ENCODE measurements at regions not wholly inside any gene's neighbourhood (a gene's known extent, or its start where the extent isn't known, plus 50 kb on each side); places are given as distances from the start of the nearest gene placed in this dataset.

DNA sequence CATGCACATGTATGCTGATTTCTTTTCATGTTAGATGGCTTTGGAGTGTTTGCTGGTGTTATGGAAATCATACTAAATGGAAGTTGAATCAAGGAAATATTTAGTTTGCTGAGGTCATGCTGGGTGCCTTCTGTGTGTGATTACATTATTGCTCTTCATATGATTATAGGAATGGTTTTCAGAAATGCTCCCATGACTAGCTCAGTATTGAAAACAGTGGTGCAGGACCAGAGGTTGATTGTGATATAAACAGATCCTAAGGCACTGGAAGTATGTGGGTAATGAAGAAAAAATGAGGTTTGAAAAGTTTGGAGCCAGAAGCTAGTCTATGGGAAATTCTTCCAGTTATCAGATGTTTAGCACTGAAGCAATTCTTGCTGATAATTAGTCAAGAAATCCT, 693.1 kb downstream of the UTRN start:
- peaks cover 4% of the 10 kb centered on the region for H3K36me3 Mint-ChIP-seq (ENCODE audit: low read depth)
- TF ChIP-seq, protein P1, sequence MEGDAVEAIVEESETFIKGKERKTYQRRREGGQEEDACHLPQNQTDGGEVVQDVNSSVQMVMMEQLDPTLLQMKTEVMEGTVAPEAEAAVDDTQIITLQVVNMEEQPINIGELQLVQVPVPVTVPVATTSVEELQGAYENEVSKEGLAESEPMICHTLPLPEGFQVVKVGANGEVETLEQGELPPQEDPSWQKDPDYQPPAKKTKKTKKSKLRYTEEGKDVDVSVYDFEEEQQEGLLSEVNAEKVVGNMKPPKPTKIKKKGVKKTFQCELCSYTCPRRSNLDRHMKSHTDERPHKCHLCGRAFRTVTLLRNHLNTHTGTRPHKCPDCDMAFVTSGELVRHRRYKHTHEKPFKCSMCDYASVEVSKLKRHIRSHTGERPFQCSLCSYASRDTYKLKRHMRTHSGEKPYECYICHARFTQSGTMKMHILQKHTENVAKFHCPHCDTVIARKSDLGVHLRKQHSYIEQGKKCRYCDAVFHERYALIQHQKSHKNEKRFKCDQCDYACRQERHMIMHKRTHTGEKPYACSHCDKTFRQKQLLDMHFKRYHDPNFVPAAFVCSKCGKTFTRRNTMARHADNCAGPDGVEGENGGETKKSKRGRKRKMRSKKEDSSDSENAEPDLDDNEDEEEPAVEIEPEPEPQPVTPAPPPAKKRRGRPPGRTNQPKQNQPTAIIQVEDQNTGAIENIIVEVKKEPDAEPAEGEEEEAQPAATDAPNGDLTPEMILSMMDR (IDR thresholded peaks at IDR 0.05; ENCODE audit: unreplicated experiment in 3 of 3): no peak
- no peaks in the 10 kb centered on the region for H3K27me3 Mint-ChIP-seq (ENCODE audit: low read depth)
- H3K4me1 Mint-ChIP-seq: no peaks in the 10 kb centered on the region
- no peak overlapping the region for H3K4me3 Mint-ChIP-seq
- peaks cover 22% of the 10 kb centered on the region for H3K9me3 Mint-ChIP-seq
- no peak overlapping the region for H3K27ac Mint-ChIP-seq

GRCh38 chr6:144986271-144986670, 701.1 kb downstream of the UTRN start:
- H3K4me3 Mint-ChIP-seq: no peak overlapping the region
- H3K27ac Mint-ChIP-seq: no peak overlapping the region
- H3K4me1 Mint-ChIP-seq: no peaks in the 10 kb centered on the region
- TF ChIP-seq, protein P1 (IDR thresholded peaks at IDR 0.05; ENCODE audit: unreplicated experiment in 3 of 3): no peak
- peaks cover 3% of the 10 kb centered on the region for H3K36me3 Mint-ChIP-seq (ENCODE audit: low read depth)
- no peaks in the 10 kb centered on the region for H3K27me3 Mint-ChIP-seq (ENCODE audit: low read depth)
- peaks cover 15% of the 10 kb centered on the region for H3K9me3 Mint-ChIP-seq

- TF ChIP-seq, protein P1 (IDR thresholded peaks at IDR 0.05; ENCODE audit: unreplicated experiment in 3 of 3): no peak
- no peak overlapping the region for H3K27ac Mint-ChIP-seq
- H3K27me3 Mint-ChIP-seq (ENCODE audit: low read depth): no peaks in the 10 kb centered on the region
- peaks cover 10% of the 10 kb centered on the region for H3K9me3 Mint-ChIP-seq
- peaks cover 3% of the 10 kb centered on the region for H3K36me3 Mint-ChIP-seq (ENCODE audit: low read depth)
- peaks cover 5% of the 10 kb centered on the region for H3K4me1 Mint-ChIP-seq
- H3K4me3 Mint-ChIP-seq: no peak overlapping the region
These were observed 704.4 kb downstream of the UTRN start for GRCh38 chr6:144989319-144990107.

DNA sequence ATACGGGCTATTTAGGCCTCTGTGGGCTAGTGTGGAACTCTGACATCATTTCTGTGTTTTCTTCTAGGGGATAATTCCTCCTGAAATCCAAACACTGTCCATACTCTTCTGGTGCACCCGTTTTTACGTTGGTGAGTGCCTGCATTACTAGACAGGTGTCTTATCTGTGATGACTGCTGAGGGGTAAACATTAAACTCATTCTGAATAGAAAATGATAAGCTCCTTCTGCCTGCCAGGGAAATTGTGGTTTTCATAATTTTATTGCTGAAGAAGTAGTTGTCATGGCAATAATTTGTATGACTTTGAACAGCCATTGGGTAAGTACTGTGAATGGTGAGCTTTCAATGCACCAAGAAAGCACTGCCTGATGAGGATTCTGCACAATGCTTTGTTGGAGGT, 705.6 kb downstream of the UTRN start:
- H3K36me3 Mint-ChIP-seq (ENCODE audit: low read depth): no peaks in the 10 kb centered on the region
- H3K27me3 Mint-ChIP-seq (ENCODE audit: low read depth): no peaks in the 10 kb centered on the region
- TF ChIP-seq, protein P1 (IDR thresholded peaks at IDR 0.05; ENCODE audit: unreplicated experiment in 3 of 3): no peak
- H3K9me3 Mint-ChIP-seq: peaks cover 4% of the 10 kb centered on the region
- H3K4me1 Mint-ChIP-seq: peaks cover 5% of the 10 kb centered on the region
- H3K27ac Mint-ChIP-seq: no peak overlapping the region
- no peak overlapping the region for H3K4me3 Mint-ChIP-seq

DNA sequence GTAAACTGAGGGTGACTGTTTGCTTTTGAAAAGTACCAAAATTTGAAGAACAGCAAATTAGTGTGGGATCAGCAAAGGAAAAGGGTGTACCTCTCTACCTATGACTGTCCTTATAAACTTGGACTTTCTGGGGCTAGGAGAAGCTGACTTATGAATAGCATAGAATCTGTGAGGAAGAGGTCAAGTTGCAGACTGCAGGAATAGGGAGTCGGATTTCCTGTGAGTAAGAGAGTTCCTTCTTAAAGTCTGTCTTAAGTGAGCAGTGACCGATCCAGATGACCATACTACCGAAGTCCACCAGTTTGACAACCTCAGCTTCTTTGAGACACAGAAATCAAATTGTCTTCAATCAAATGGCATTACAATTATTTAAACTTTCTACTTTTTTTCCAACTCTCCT, 708.7 kb downstream of the UTRN start:
- Mint-ChIP-seq H3K4me1 (peaks cover 5% of the 10 kb centered on the region), H3K27ac (no peak overlapping the region), H3K36me3 (ENCODE audit: low read depth) (no peaks in the 10 kb centered on the region), H3K27me3 (ENCODE audit: low read depth) (no peaks in the 10 kb centered on the region), H3K4me3 (no peak overlapping the region), H3K9me3 (no peaks in the 10 kb centered on the region)
- TF ChIP-seq, protein P1 (IDR thresholded peaks at IDR 0.05; ENCODE audit: unreplicated experiment in 3 of 3): no peak

DNA sequence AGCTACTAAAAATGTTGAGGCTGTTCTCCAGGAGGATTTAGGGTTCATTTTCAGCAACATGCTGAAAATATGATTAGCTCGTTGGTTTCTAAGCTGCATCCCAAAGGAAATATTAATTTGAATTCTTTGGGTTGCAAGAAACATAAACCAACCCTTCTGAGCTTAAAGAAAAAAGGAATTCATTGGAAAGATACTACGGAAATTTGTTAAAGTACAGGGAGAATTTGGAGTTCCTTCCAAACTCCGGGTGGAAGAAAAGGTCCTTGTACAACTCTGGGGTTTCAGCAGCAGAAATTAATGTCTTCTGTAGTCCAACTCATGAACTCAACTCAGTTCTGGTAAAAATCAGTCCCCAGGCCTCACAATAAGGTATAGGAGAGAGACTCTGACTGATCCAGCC, 712.9 kb downstream of the UTRN start:
- H3K4me1 Mint-ChIP-seq: peaks cover 5% of the 10 kb centered on the region
- H3K4me3 Mint-ChIP-seq: no peak overlapping the region
- H3K9me3 Mint-ChIP-seq: peaks cover 3% of the 10 kb centered on the region
- no peak overlapping the region for H3K27ac Mint-ChIP-seq
- no peaks in the 10 kb centered on the region for H3K36me3 Mint-ChIP-seq (ENCODE audit: low read depth)
- peaks cover 5% of the 10 kb centered on the region for H3K27me3 Mint-ChIP-seq (ENCODE audit: low read depth)
- TF ChIP-seq, protein P1 (IDR thresholded peaks at IDR 0.05; ENCODE audit: unreplicated experiment in 3 of 3): no peak

All from nephron (organoid).